WTC11 (cell line): ENCODE measurements at regions not wholly inside any gene's neighbourhood (a gene's known extent, or its start where the extent isn't known, plus 50 kb on each side); places are given as distances from the start of the nearest gene placed in this dataset.

ENCODE experiments used
- ATAC-seq: fragments of 200-7000 bp; cut with Tn5 transposase; 2 replicates; pipeline ENCODE4 v1.10.0; 2021; ENCODE audit warnings: mild to moderate bottlenecking, moderate library complexity
- CTCF ChIA-PET: fragments of 300-600 bp; sonication (Branson Sonifier 250); formaldehyde crosslinking; loops from one replicate; lab custom pipeline; 2021; ENCODE audit warnings: antibody characterized with exemption; lab: Charles Lee
- POLR2A ChIA-PET: fragments of 350-600 bp; sonication (Branson Sonifier 250); formaldehyde crosslinking; loops from one replicate; lab custom pipeline; 2021; ENCODE audit warnings: antibody characterized with exemption; lab: Charles Lee
- DNase-seq: peaks from one replicate; pipeline ENCODE4 v3.0.0; 2021; ENCODE audit warnings: low spot score
- H3K27ac Mint-ChIP-seq: 2 replicates; pipeline ENCODE4 v1.8.0; 2021; ENCODE audit warnings: mixed read lengths
- H3K27me3 Mint-ChIP-seq: 2 replicates; pipeline ENCODE4 v1.8.0; 2021; ENCODE audit warnings: low read depth, mild to moderate bottlenecking, moderate library complexity, mixed read lengths
- H3K36me3 Mint-ChIP-seq: 2 replicates; pipeline ENCODE4 v1.8.0; 2021; ENCODE audit warnings: mixed read lengths
- H3K4me1 Mint-ChIP-seq: 2 replicates; pipeline ENCODE4 v1.8.0; 2022; ENCODE audit warnings: mixed read lengths
- H3K4me3 Mint-ChIP-seq: 2 replicates; pipeline ENCODE4 v1.8.0; 2021; ENCODE audit warnings: mild to moderate bottlenecking, moderate library complexity, mixed read lengths
- H3K9me3 Mint-ChIP-seq: 2 replicates; pipeline ENCODE4 v1.8.0; 2021; ENCODE audit warnings: mixed read lengths
- ATF1 ChIP-seq: sonication (generic); formaldehyde crosslinking; IDR thresholded peaks from 2 replicates; pipeline ENCODE4 v1.8.1; 2023; ENCODE audit warnings: mild to moderate bottlenecking, moderate library complexity, missing genetic modification reagents
- CREM ChIP-seq: sonication (generic); formaldehyde crosslinking; IDR thresholded peaks from 2 replicates; pipeline ENCODE4 v1.8.1; 2022; ENCODE audit warnings: mild to moderate bottlenecking, missing genetic modification reagents, moderate library complexity
- ETV6 ChIP-seq: sonication (generic); formaldehyde crosslinking; IDR thresholded peaks from 2 replicates; pipeline ENCODE4 v1.8.1; 2022; ENCODE audit warnings: mild to moderate bottlenecking, missing genetic modification reagents
- FOXK1 ChIP-seq: sonication (generic); formaldehyde crosslinking; IDR thresholded peaks from 2 replicates; pipeline ENCODE4 v1.8.0; 2022; ENCODE audit warnings: mild to moderate bottlenecking, moderate library complexity, missing genetic modification reagents
- FOXP1 ChIP-seq: sonication (generic); formaldehyde crosslinking; IDR thresholded peaks from 2 replicates; pipeline ENCODE4 v1.8.0; 2022; ENCODE audit warnings: missing genetic modification reagents, mild to moderate bottlenecking, moderate library complexity, borderline replicate concordance
- GABPB1 ChIP-seq: sonication (generic); formaldehyde crosslinking; IDR thresholded peaks from 2 replicates; pipeline ENCODE4 v1.8.1; 2023; ENCODE audit warnings: mild to moderate bottlenecking, missing genetic modification reagents
- GRHL2 ChIP-seq: fragments of 250-450 bp; sonication (Bioruptor Pico); IDR thresholded peaks from 2 replicates; pipeline ENCODE4 v1.8.0; 2022; ENCODE audit warnings: mild to moderate bottlenecking, moderate library complexity; ENCODE audit not compliant: insufficient replicate concordance, severe bottlenecking
- HMGA2 ChIP-seq: fragments of 250-450 bp; sonication (Bioruptor Pico); IDR thresholded peaks from 2 replicates; pipeline ENCODE4 v1.4.0; 2021; ENCODE audit warnings: mild to moderate bottlenecking, moderate library complexity
- KAT7 ChIP-seq: sonication (generic); formaldehyde crosslinking; IDR thresholded peaks from 2 replicates; pipeline ENCODE4 v1.8.1; 2023; ENCODE audit warnings: missing genetic modification reagents, mild to moderate bottlenecking, borderline replicate concordance
- MYBL2 ChIP-seq: sonication (generic); formaldehyde crosslinking; IDR thresholded peaks from 2 replicates; pipeline ENCODE4 v1.8.1; 2023; ENCODE audit warnings: mild to moderate bottlenecking, moderate library complexity, missing genetic modification reagents
- NFATC4 ChIP-seq: fragments of 250-450 bp; sonication (Bioruptor Pico); IDR thresholded peaks from 2 replicates; pipeline ENCODE4 v1.9.0; 2021; ENCODE audit warnings: mild to moderate bottlenecking
- OVOL2 ChIP-seq: fragments of 250-450 bp; sonication (Bioruptor Pico); IDR thresholded peaks from 2 replicates; pipeline ENCODE4 v1.9.0; 2021; ENCODE audit warnings: mild to moderate bottlenecking, borderline replicate concordance
- PRRX2 ChIP-seq: fragments of 250-450 bp; sonication (Bioruptor Pico); IDR thresholded peaks from 2 replicates; pipeline ENCODE4 v1.8.0; 2021; ENCODE audit warnings: mild to moderate bottlenecking
- RORB ChIP-seq: fragments of 250-450 bp; sonication (Bioruptor Pico); IDR thresholded peaks from 2 replicates; pipeline ENCODE4 v1.9.0; 2021; ENCODE audit warnings: mild to moderate bottlenecking
- SMAD4 ChIP-seq: sonication (generic); formaldehyde crosslinking; IDR thresholded peaks from 2 replicates; pipeline ENCODE4 v1.8.0; 2022; ENCODE audit warnings: mild to moderate bottlenecking, missing genetic modification reagents
- ZBTB21 ChIP-seq: sonication (generic); formaldehyde crosslinking; IDR thresholded peaks from 2 replicates; pipeline ENCODE4 v1.8.1; 2023; ENCODE audit warnings: mild to moderate bottlenecking, missing genetic modification reagents, borderline replicate concordance
- ZNF232 ChIP-seq: sonication (generic); formaldehyde crosslinking; IDR thresholded peaks from 2 replicates; pipeline ENCODE4 v1.8.0; 2022; ENCODE audit warnings: mild to moderate bottlenecking, missing genetic modification reagents
- TF ChIP-seq, protein P1 (sequence below): sonication (generic); formaldehyde crosslinking; IDR thresholded peaks from 2 replicates; pipeline ENCODE4 v1.8.1; 2023; ENCODE audit warnings: mild to moderate bottlenecking, missing genetic modification reagents
- TF ChIP-seq, protein P2 (sequence below): sonication (generic); formaldehyde crosslinking; IDR thresholded peaks from 2 replicates; pipeline ENCODE4 v1.8.1; 2022; ENCODE audit warnings: mild to moderate bottlenecking, moderate library complexity, missing genetic modification reagents

DNA sequence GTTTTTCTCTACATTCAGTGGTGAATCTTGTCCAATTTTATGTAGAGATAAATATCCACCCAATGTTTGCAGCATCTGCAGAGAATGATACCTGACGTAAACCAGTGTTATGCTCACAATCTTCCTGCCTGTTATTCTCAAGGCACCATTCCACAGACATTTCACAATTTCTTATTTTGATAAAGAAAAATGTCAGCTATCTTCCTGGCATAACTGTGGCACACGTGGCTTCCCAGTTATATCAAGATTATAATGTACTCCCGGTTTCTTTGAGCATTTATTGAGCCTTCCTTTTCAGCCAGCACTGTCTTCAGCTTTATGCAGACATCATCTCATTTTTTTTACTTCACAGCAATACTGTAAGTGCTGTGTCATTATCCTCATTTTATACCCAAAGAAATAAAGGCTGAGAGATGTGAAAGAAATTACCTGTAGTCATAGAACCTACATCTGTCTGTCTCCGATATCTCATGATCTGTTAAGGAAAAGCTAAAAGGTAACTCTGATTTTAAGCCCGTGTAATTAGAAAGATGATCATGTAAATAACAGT, 1300.8 kb upstream of the TENM3 start:
- H3K4me3 Mint-ChIP-seq = no peak overlapping the region
- DNase-seq = no peak
- TF ChIP-seq PRRX2 (CRISPR knock-in tag) (no peak), ZBTB21 (CRISPR knock-in tag) (no peak), SMAD4 (no peak), FOXK1 (CRISPR knock-in tag) (no peak), FOXP1 (CRISPR knock-in tag) (no peak), OVOL2 (CRISPR knock-in tag) (no peak), NFATC4 (CRISPR knock-in tag) (no peak), RORB (CRISPR knock-in tag) (no peak), ATF1 (CRISPR knock-in tag) (no peak), HMGA2 (CRISPR knock-in tag) (no peak), ZNF232 (no peak), CREM (CRISPR knock-in tag) (no peak), GABPB1 (no peak)
- TF ChIP-seq, protein P1, sequence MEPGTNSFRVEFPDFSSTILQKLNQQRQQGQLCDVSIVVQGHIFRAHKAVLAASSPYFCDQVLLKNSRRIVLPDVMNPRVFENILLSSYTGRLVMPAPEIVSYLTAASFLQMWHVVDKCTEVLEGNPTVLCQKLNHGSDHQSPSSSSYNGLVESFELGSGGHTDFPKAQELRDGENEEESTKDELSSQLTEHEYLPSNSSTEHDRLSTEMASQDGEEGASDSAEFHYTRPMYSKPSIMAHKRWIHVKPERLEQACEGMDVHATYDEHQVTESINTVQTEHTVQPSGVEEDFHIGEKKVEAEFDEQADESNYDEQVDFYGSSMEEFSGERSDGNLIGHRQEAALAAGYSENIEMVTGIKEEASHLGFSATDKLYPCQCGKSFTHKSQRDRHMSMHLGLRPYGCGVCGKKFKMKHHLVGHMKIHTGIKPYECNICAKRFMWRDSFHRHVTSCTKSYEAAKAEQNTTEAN (CRISPR knock-in tag) = no peak
- TF ChIP-seq, protein P2, sequence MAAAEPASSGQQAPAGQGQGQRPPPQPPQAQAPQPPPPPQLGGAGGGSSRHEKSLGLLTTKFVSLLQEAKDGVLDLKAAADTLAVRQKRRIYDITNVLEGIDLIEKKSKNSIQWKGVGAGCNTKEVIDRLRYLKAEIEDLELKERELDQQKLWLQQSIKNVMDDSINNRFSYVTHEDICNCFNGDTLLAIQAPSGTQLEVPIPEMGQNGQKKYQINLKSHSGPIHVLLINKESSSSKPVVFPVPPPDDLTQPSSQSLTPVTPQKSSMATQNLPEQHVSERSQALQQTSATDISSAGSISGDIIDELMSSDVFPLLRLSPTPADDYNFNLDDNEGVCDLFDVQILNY (CRISPR knock-in tag) = no peak
- TF ChIP-seq, all 79 proteins: peak for 0
- Mint-ChIP-seq H3K4me1 (peaks cover 3% of the 10 kb centered on the region), H3K36me3 (peaks cover 3% of the 10 kb centered on the region), H3K27me3 (no peaks in the 10 kb centered on the region), H3K9me3 (peaks cover 4% of the 10 kb centered on the region; the same call in 1 of the 2 replicates), H3K27ac (no peak overlapping the region)
- no peak for ATAC-seq
- ChIA-PET POLR2A (no interaction called here), CTCF (no interaction called here)

DNA sequence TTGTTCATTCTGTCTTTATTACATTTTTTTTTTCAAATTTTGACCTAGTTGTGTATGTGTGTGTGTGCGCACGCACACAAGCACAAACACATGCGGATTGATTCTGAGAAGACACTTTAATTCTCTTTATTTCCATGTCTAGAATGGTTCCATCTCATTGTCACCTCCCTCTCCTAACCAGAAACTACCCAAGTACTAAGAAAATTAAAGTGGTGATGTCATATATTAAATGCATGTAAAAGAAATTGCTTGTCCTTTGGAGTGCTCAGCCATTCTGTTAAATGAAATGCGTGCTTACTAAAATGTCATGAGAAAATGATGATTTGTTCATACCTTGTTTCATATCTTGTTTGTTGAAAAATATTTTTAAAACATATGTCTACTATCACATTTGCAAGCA, 1297.0 kb upstream of the TENM3 start:
- TF ChIP-seq FOXP1 (CRISPR knock-in tag) (no peak), ETV6 (CRISPR knock-in tag) (no peak)
- TF ChIP-seq, all 79 proteins: peak for 0
- DNase-seq = no peak
- Mint-ChIP-seq H3K27me3 (no peaks in the 10 kb centered on the region), H3K4me3 (no peak overlapping the region), H3K27ac (no peak overlapping the region), H3K4me1 (no peaks in the 10 kb centered on the region), H3K9me3 (peaks cover 4% of the 10 kb centered on the region; the same call in 1 of the 2 replicates), H3K36me3 (peaks cover 3% of the 10 kb centered on the region)
- ChIA-PET POLR2A (no interaction called here), CTCF (no interaction called here)
- no peak for ATAC-seq

DNA sequence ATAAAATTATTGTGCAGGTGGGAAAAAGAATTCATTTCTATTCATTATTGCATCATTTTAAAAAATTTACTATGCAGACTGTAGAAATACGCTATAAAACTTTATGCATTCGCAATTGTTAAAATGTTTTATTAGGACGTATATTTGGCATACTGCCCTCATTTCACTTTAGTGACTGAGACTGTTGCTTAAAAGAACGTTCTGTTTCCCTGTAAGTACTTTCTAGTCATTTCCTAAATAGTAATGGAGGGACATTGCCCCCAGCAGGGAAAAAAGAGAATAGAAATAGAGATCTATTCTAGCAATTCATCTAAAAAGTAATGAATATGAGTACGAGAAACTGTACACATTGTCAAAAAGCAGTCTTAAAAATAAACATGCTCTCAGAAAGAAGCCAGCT, 1295.8 kb upstream of the TENM3 start:
- ChIA-PET POLR2A (no interaction called here), CTCF (no interaction called here)
- H3K9me3 Mint-ChIP-seq = peaks cover 4% of the 10 kb centered on the region; the same call in 1 of the 2 replicates
- no peak for ATAC-seq
- peaks cover 2% of the 10 kb centered on the region for H3K4me1 Mint-ChIP-seq
- H3K36me3 Mint-ChIP-seq = peaks cover 3% of the 10 kb centered on the region
- no peak for DNase-seq
- H3K4me3 Mint-ChIP-seq = no peak overlapping the region
- H3K27ac Mint-ChIP-seq = no peak overlapping the region
- H3K27me3 Mint-ChIP-seq = no peaks in the 10 kb centered on the region
- TF ChIP-seq GRHL2 (CRISPR knock-in tag) = no peak
- TF ChIP-seq MYBL2 (CRISPR knock-in tag) = no peak
- TF ChIP-seq KAT7 (CRISPR knock-in tag) = no peak
- no peak for TF ChIP-seq CREM (CRISPR knock-in tag)
